ENCODE measurements at regions not wholly inside any gene's neighbourhood (a gene's known extent, or its start where the extent isn't known, plus 50 kb on each side); places are given as distances from the start of the nearest gene placed in this dataset.
A peak's percentile ranks its signal among the peaks of the same experiment; 100 is the strongest.

DNA sequence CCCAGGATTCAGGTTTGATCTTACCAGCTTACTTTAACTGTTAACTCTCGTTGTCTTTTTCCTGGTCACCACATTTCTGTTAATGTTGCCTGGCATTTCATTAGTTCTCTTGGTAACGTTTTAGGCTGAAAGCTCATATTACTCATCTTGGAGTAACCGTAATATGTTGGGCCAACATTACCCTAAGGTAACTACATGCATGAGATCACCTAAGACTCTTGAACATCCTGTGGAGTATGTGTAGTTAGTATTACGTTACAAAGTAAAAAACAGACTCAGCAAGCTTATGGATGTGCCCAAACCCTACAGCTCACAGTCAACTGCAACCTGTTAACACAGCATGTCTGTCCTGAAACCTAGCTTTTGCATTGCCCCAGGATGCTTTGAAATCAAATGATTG lies 203.3 kb upstream of the HS3ST1 start:
- TF ChIP-seq CTCF (IDR thresholded peaks at IDR 0.05; ENCODE audit: low read depth, low read length, missing control alignments): no peak
- DNase-seq (ENCODE audit: low read depth): no peak
- in situ Hi-C loops (cut with HindIII; ENCODE audit: low sequenced_read_pairs): no loop called here
- H3K4me3 ChIP-seq (ENCODE audit: low read depth, low read length): no peak overlapping the region

DNA sequence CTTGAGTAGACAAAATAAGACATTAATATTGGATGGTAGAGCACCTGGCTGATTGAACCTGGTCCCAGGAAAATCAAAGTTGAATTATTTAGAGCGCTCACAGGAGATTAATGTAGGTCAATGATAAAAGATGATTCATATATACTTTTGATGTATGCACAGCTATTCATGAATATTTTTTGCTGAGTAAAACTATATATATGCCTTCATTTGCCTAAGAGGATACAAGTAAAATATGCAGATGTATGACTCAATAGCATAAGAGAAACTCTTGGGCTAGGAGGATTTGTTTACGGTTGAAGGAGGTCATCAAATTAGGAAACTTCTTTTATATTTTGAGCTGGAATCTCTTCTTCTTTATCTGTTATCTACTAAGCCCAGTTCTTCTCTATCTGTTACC lies 202.7 kb upstream of the HS3ST1 start:
- no peak for TF ChIP-seq CTCF (IDR thresholded peaks at IDR 0.05; ENCODE audit: low read depth, low read length, missing control alignments)
- no peak for DNase-seq (ENCODE audit: low read depth)
- no peak overlapping the region for H3K4me3 ChIP-seq (ENCODE audit: low read depth, low read length)
- in situ Hi-C loops (cut with HindIII; ENCODE audit: low sequenced_read_pairs): no loop called here

DNA sequence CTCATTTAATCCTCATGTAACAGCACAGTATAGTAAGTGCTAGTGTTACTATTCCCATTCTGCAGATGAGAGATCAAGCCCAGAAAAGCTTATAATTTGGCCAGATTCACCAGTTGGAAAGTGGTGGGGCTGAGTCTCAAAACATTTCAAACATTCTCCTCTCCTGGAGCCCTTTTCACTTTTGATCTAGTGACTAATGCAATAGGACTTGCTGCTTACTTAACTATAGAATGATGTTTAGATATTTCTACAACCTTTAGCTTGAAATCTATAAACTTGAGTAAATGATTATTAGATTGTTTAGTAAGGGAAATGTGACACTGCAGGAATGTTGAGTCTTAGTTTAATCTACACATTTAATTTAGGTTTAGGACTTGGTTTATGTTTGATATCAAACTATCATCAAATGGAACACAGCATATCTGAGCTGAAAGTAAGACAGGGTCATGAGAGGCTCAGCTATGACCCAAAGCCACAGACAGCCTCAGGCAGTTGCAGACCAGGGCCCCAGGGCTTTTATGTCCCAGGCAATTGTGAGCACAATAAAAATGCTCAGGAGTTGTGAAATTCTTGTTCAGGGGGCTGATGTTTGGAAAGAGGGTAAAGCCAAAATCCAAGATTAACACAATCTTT lies 199.5 kb upstream of the HS3ST1 start:
- no peak for DNase-seq (ENCODE audit: low read depth)
- H3K4me3 ChIP-seq (ENCODE audit: low read depth, low read length): no peak overlapping the region
- in situ Hi-C loops (cut with HindIII; ENCODE audit: low sequenced_read_pairs): no loop called here
- no peak for TF ChIP-seq CTCF (IDR thresholded peaks at IDR 0.05; ENCODE audit: low read depth, low read length, missing control alignments)

- DNase-seq (ENCODE audit: low read depth): no peak
- in situ Hi-C loops (cut with HindIII; ENCODE audit: low sequenced_read_pairs): no loop called here
- H3K4me3 ChIP-seq (ENCODE audit: low read depth, low read length): no peak overlapping the region
These were observed 197.4 kb upstream of the HS3ST1 start for GRCh38 chr4:11626066-11626465.

DNA sequence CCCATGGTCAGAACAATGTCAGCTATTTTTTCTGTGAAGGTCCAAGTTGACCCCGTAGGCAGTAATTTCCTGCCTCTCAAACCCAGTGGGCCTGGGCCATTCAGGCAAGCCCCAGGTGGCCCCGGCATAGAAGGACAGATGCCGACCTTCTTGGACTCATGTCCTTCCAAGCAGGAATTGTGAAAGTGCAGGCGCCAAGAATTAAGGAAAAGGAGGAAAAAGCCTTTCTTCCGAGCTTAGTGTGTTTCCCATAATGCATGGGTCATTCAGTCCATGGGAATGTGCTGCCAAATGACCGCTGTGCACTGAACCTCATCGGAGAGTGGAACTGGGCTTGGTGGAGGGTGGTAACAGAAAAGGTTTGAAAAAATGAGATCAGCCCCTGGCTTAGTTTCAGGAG lies 196.5 kb upstream of the HS3ST1 start:
- no peak overlapping the region for H3K4me3 ChIP-seq (ENCODE audit: low read depth, low read length)
- DNase-seq (ENCODE audit: low read depth): no peak
- in situ Hi-C loops (cut with HindIII; ENCODE audit: low sequenced_read_pairs): no loop called here
- TF ChIP-seq CTCF (IDR thresholded peaks at IDR 0.05; ENCODE audit: low read depth, low read length, missing control alignments): no peak

More at GRCh38 chr4:11626066-11626465, 197.4 kb upstream of the HS3ST1 start:
- TF ChIP-seq CTCF (IDR thresholded peaks at IDR 0.05; ENCODE audit: low read depth, low read length, missing control alignments): no peak

GRCh38 chr4:11624370-11624769 lies 195.7 kb upstream of the HS3ST1 start:
- no peak overlapping the region for H3K4me3 ChIP-seq (ENCODE audit: low read depth, low read length)
- in situ Hi-C loops (cut with HindIII; ENCODE audit: low sequenced_read_pairs): no loop called here
- no peak for DNase-seq (ENCODE audit: low read depth)
- no peak for TF ChIP-seq CTCF (IDR thresholded peaks at IDR 0.05; ENCODE audit: low read depth, low read length, missing control alignments)

DNA sequence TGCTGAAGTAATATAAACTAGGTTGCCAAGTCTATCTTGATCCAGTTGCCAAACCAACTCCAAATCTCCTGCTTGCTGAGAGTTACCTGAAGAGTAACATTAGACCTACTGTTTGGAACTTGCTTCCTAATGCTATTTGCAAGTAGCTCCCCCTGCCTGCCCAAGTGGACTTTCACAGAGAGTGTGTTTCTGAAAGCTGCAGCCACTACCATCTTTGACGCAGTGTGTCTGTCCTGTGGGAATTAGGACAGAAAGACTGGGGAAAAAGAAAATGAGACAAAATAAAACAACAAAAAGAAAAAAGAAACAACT lies 195.0 kb upstream of the HS3ST1 start:
- DNase-seq (ENCODE audit: low read depth): no peak
- in situ Hi-C loops (cut with HindIII; ENCODE audit: low sequenced_read_pairs): no loop called here
- no peak overlapping the region for H3K4me3 ChIP-seq (ENCODE audit: low read depth, low read length)
- TF ChIP-seq CTCF (IDR thresholded peaks at IDR 0.05; ENCODE audit: low read depth, low read length, missing control alignments): peak; percentile 43
